ENCODE measurements at regions not wholly inside any gene's neighbourhood (a gene's known extent, or its start where the extent isn't known, plus 50 kb on each side); places are given as distances from the start of the nearest gene placed in this dataset.

GRCh38 chr20:39326050-39326449 lies 363.9 kb downstream of the DHX35 start:
- H4K20me1 ChIP-seq (ENCODE audit: insufficient read depth, poor library complexity, severe bottlenecking) = no peaks in the 10 kb centered on the region
- H3K79me2 ChIP-seq = no peaks in the 10 kb centered on the region
- H3K9me3 ChIP-seq (ENCODE audit: low read depth) = no peaks in the 10 kb centered on the region
- TF ChIP-seq EZH2 (IDR thresholded peaks at IDR 0.05; ENCODE audit: borderline replicate concordance) (no peak), EZH2phosphoT487 (IDR thresholded peaks at IDR 0.05; ENCODE audit: low read depth, severe bottlenecking, unreplicated experiment) (no peak), CTCF (IDR thresholded peaks at IDR 0.05; ENCODE audit: poor library complexity) (no peak)
- H3K4me1 ChIP-seq (ENCODE audit: insufficient read depth) = no peaks in the 10 kb centered on the region
- no peak for DNase-seq (ENCODE audit: low spot score)
- no peaks in the 10 kb centered on the region for H3K9me2 ChIP-seq (replicated peaks; ENCODE audit: insufficient read depth)
- H3K27ac ChIP-seq = no peak overlapping the region
- 76% methylated on average over 3 of the region's 3 CpGs for WGBS (ENCODE audit: low lambda C conversion rate, missing lambda C conversion rate)
- no peaks in the 10 kb centered on the region for H3K27me3 ChIP-seq
- no peak overlapping the region for H2AFZ ChIP-seq
- no peak overlapping the region for H3K4me2 ChIP-seq
- H3K36me3 ChIP-seq (replicated peaks; ENCODE audit: insufficient read depth, low read depth) = no peaks in the 10 kb centered on the region
- no peak overlapping the region for H3K4me3 ChIP-seq

GRCh38 chr20:39318911-39319310 lies 356.8 kb downstream of the DHX35 start:
- H3K4me3 ChIP-seq = no peak overlapping the region
- H3K27me3 ChIP-seq = no peaks in the 10 kb centered on the region
- H4K20me1 ChIP-seq (ENCODE audit: insufficient read depth, poor library complexity, severe bottlenecking) = no peaks in the 10 kb centered on the region
- no peak for DNase-seq (ENCODE audit: low spot score)
- no peak overlapping the region for H3K27ac ChIP-seq
- H2AFZ ChIP-seq = no peak overlapping the region
- H3K9me3 ChIP-seq (ENCODE audit: low read depth) = no peaks in the 10 kb centered on the region
- H3K9me2 ChIP-seq (replicated peaks; ENCODE audit: insufficient read depth) = no peaks in the 10 kb centered on the region
- H3K4me2 ChIP-seq = no peak overlapping the region
- no peak for TF ChIP-seq CTCF (IDR thresholded peaks at IDR 0.05; ENCODE audit: poor library complexity)
- TF ChIP-seq EZH2 (IDR thresholded peaks at IDR 0.05; ENCODE audit: borderline replicate concordance) = no peak
- TF ChIP-seq EZH2phosphoT487 (IDR thresholded peaks at IDR 0.05; ENCODE audit: low read depth, severe bottlenecking, unreplicated experiment) = no peak
- 66% methylated on average over 2 of the region's 2 CpGs for WGBS (ENCODE audit: low lambda C conversion rate, missing lambda C conversion rate)
- H3K36me3 ChIP-seq (replicated peaks; ENCODE audit: insufficient read depth, low read depth) = no peaks in the 10 kb centered on the region
- no peaks in the 10 kb centered on the region for H3K79me2 ChIP-seq
- H3K4me1 ChIP-seq (ENCODE audit: insufficient read depth) = no peaks in the 10 kb centered on the region

- no peaks in the 10 kb centered on the region for H4K20me1 ChIP-seq (ENCODE audit: insufficient read depth, poor library complexity, severe bottlenecking)
- no peak overlapping the region for H3K4me3 ChIP-seq
- no peaks in the 10 kb centered on the region for H3K36me3 ChIP-seq (replicated peaks; ENCODE audit: insufficient read depth, low read depth)
- H3K4me1 ChIP-seq (ENCODE audit: insufficient read depth) = no peaks in the 10 kb centered on the region
- H3K4me2 ChIP-seq = no peak overlapping the region
- H3K79me2 ChIP-seq = no peaks in the 10 kb centered on the region
- H3K9me3 ChIP-seq (ENCODE audit: low read depth) = no peaks in the 10 kb centered on the region
- DNase-seq (ENCODE audit: low spot score) = no peak
- TF ChIP-seq CTCF (IDR thresholded peaks at IDR 0.05; ENCODE audit: poor library complexity) (no peak), EZH2 (IDR thresholded peaks at IDR 0.05; ENCODE audit: borderline replicate concordance) (no peak), EZH2phosphoT487 (IDR thresholded peaks at IDR 0.05; ENCODE audit: low read depth, severe bottlenecking, unreplicated experiment) (no peak)
- H3K27ac ChIP-seq = no peak overlapping the region
- no peak overlapping the region for H2AFZ ChIP-seq
- H3K9me2 ChIP-seq (replicated peaks; ENCODE audit: insufficient read depth) = no peaks in the 10 kb centered on the region
- H3K27me3 ChIP-seq = no peaks in the 10 kb centered on the region
Observed at GRCh38 chr20:39312676-39313075, 350.5 kb downstream of the DHX35 start.
